Keratinocyte (primary cell): ENCODE measurements at regions not wholly inside any gene's neighbourhood (a gene's known extent, or its start where the extent isn't known, plus 50 kb on each side); places are given as distances from the start of the nearest gene placed in this dataset.

Source experiments
- DNase-seq: peaks from one replicate; pipeline ENCODE4 v3.0.0-alpha.2; 2011; ENCODE audit warnings: low read depth, missing footprints, low spot score
- FAIRE-seq: peaks from 2 replicates; lab custom pipeline; 2011; peaks lifted over from hg19 to GRCh38; lab: Jason Lieb, UNC
- H2AFZ ChIP-seq: 2 replicates; pipeline ENCODE4 v1.6.0; 2012; ENCODE audit warnings: low read length, control low read depth, inconsistent platforms; ENCODE audit not compliant: control insufficient read depth
- H3K27ac ChIP-seq: 2 replicates; pipeline ENCODE4 v1.5.1; 2011; ENCODE audit warnings: low read length; ENCODE audit not compliant: control insufficient read depth, insufficient read depth
- H3K27me3 ChIP-seq: 3 replicates; pipeline ENCODE4 v1.6.0; 2011; ENCODE audit warnings: low read length; ENCODE audit not compliant: control insufficient read depth, insufficient read depth; ENCODE audit errors: extremely low read depth
- H3K36me3 ChIP-seq, 2 experiments: 2 replicates in 1 of 2; 3 replicates in 1 of 2; pipeline ENCODE4 v1.5.1; 2011; ENCODE audit warnings: low read length in 2 of 2, mild to moderate bottlenecking in 1 of 2; ENCODE audit not compliant: control insufficient read depth in 2 of 2, insufficient read depth in 2 of 2; ENCODE audit errors: extremely low read depth in 1 of 2
- H3K4me1 ChIP-seq: 3 replicates; pipeline ENCODE4 v1.5.1; 2011; ENCODE audit warnings: low read length; ENCODE audit not compliant: control insufficient read depth, insufficient read depth; ENCODE audit errors: extremely low read depth
- H3K4me2 ChIP-seq: 3 replicates; pipeline ENCODE4 v1.6.0; 2011; ENCODE audit warnings: low read depth, low read length; ENCODE audit not compliant: control insufficient read depth, insufficient read depth; ENCODE audit errors: extremely low read depth
- H3K4me3 ChIP-seq, 3 experiments: fragments of 200-600 bp in 1 of 3; sonication (generic) in 1 of 3; 2 replicates in 2 of 3; 3 replicates in 1 of 3; pipeline ENCODE4 v1.5.1; 2011 to 2016; ENCODE audit warnings: low read length in 3 of 3, mild to moderate bottlenecking in 3 of 3, control low read depth in 2 of 3, inconsistent platforms in 1 of 3, low read depth in 1 of 3, mixed read lengths in 1 of 3, mixed run types in 1 of 3, moderate library complexity in 1 of 3; ENCODE audit not compliant: control insufficient read depth in 2 of 3, insufficient read depth in 2 of 3; ENCODE audit errors: extremely low read depth in 1 of 3
- H3K79me2 ChIP-seq: 2 replicates; pipeline ENCODE4 v1.6.0; 2012; ENCODE audit warnings: low read length; ENCODE audit not compliant: control insufficient read depth, insufficient read depth
- H3K9ac ChIP-seq: 3 replicates; pipeline ENCODE4 v1.6.0; 2011; ENCODE audit warnings: low read length; ENCODE audit not compliant: control insufficient read depth, insufficient read depth; ENCODE audit errors: extremely low read depth
- H3K9me1 ChIP-seq: 3 replicates; pipeline ENCODE4 v1.6.0; 2011; ENCODE audit warnings: low read length; ENCODE audit not compliant: control insufficient read depth, insufficient read depth; ENCODE audit errors: extremely low read depth
- H3K9me3 ChIP-seq: 2 replicates; pipeline ENCODE4 v1.5.1; 2012; ENCODE audit warnings: low read depth, low read length; ENCODE audit not compliant: control insufficient read depth
- H4K20me1 ChIP-seq: 3 replicates; pipeline ENCODE4 v1.6.0; 2011; ENCODE audit warnings: low read length; ENCODE audit not compliant: control insufficient read depth, insufficient read depth; ENCODE audit errors: extremely low read depth
- CTCF ChIP-seq, 3 experiments: IDR thresholded peaks in 1 of 3; conservative IDR thresholded peaks in 1 of 3; optimal IDR thresholded peaks in 1 of 3; 2 replicates in 2 of 3; 3 replicates in 1 of 3; pipeline versions ENCODE3 to v1.5.1; 2011; ENCODE audit warnings: low read length in 3 of 3, mild to moderate bottlenecking in 3 of 3, moderate library complexity in 2 of 3, control low read depth in 1 of 3, inconsistent platforms in 1 of 3; ENCODE audit not compliant: insufficient read depth in 2 of 3; ENCODE audit errors: extremely low read depth in 1 of 3
- EZH2 ChIP-seq: IDR thresholded peaks from one replicate; pipeline ENCODE4 v1.6.1; 2012; ENCODE audit warnings: inconsistent platforms, mild to moderate bottlenecking, low read length, moderate library complexity
- dilution Hi-C: fragments of 300-500 bp; cut with MboI; formaldehyde crosslinking; loops from one replicate; pipeline ENCODE4 v1.7.0; 2020; ENCODE audit warnings: low sequenced_read_pairs; ENCODE audit not compliant: extremely low pct_ligation_motif_present

GRCh38 chr4:108429662-108430061, 190.7 kb upstream of the RPL34 start:
- DNase-seq (no peak), FAIRE-seq (no peak)
- Histone ChIP-seq H3K9ac (no peak overlapping the region), H3K27me3 (no peaks in the 10 kb centered on the region), H2AFZ (no peak overlapping the region), H3K9me1 (no peaks in the 10 kb centered on the region), H3K36me3 (no peaks in the 10 kb centered on the region), H3K4me3 (no peak overlapping the region), H4K20me1 (no peaks in the 10 kb centered on the region), H3K4me2 (no peak overlapping the region), H3K4me1 (no peaks in the 10 kb centered on the region), H3K9me3 (no peaks in the 10 kb centered on the region), H3K79me2 (no peaks in the 10 kb centered on the region), H3K27ac (no peak overlapping the region)
- TF ChIP-seq CTCF (optimal IDR thresholded peaks at IDR 0.05 in 1 of 3, IDR thresholded peaks at IDR 0.05 in 1 of 3, conservative IDR thresholded peaks at IDR 0.05 in 1 of 3; ENCODE audit: extremely low read depth in 1 of 3, insufficient read depth in 2 of 3, low read length in 3 of 3) (no peak), EZH2 (no peak)
- dilution Hi-C loops = no loop called here

GRCh38 chr4:108428923-108429322, 191.5 kb upstream of the RPL34 start:
- Histone ChIP-seq H3K4me2 (no peak overlapping the region), H4K20me1 (no peaks in the 10 kb centered on the region), H3K36me3 (no peaks in the 10 kb centered on the region), H3K27ac (no peak overlapping the region), H3K4me3 (no peak overlapping the region), H3K9ac (no peak overlapping the region), H3K9me1 (no peaks in the 10 kb centered on the region), H3K27me3 (no peaks in the 10 kb centered on the region), H3K79me2 (no peaks in the 10 kb centered on the region), H3K4me1 (no peaks in the 10 kb centered on the region), H3K9me3 (no peaks in the 10 kb centered on the region), H2AFZ (no peak overlapping the region)
- TF ChIP-seq EZH2 = no peak
- no peak for TF ChIP-seq CTCF (optimal IDR thresholded peaks at IDR 0.05 in 1 of 3, IDR thresholded peaks at IDR 0.05 in 1 of 3, conservative IDR thresholded peaks at IDR 0.05 in 1 of 3; ENCODE audit: extremely low read depth in 1 of 3, insufficient read depth in 2 of 3, low read length in 3 of 3)
- FAIRE-seq (no peak), DNase-seq (no peak)
- dilution Hi-C loops = no loop called here
